HEK293 (cell line): ENCODE measurements at regions not wholly inside any gene's neighbourhood (a gene's known extent, or its start where the extent isn't known, plus 50 kb on each side); places are given as distances from the start of the nearest gene placed in this dataset.

ENCODE experiments used
- GLI4 ChIP-seq: fragments of 450-650 bp; formaldehyde crosslinking; IDR thresholded peaks from 2 replicates; pipeline ENCODE4 v1.5.1; 2016; ENCODE audit warnings: missing biosample characterization, missing genetic modification characterization
- ZNF155 ChIP-seq: fragments of 450-650 bp; formaldehyde crosslinking; IDR thresholded peaks from 2 replicates; pipeline ENCODE4 v1.5.1; 2016; ENCODE audit warnings: missing biosample characterization, missing genetic modification characterization
- ZNF274 ChIP-seq, 2 experiments: fragments of 200-500 bp in 1 of 2; fragments of 450-650 bp in 1 of 2; sonication (Bioruptor generic) in 1 of 2; formaldehyde crosslinking in 1 of 2; IDR thresholded peaks; 2 replicates each; pipeline versions ENCODE4 v1.5.1 to v1.6.1; 2014 to 2016; ENCODE audit warnings: borderline replicate concordance in 1 of 2, inconsistent platforms in 1 of 2, low read length in 1 of 2, missing biosample characterization in 1 of 2, missing genetic modification characterization in 1 of 2
- ZNF529 ChIP-seq: fragments of 450-650 bp; formaldehyde crosslinking; IDR thresholded peaks from 2 replicates; pipeline ENCODE4 v1.5.1; 2017; ENCODE audit warnings: missing genetic modification characterization, missing biosample characterization; ENCODE audit not compliant: insufficient replicate concordance
- ZNF530 ChIP-seq: fragments of 450-650 bp; formaldehyde crosslinking; IDR thresholded peaks from 2 replicates; pipeline ENCODE4 v1.5.1; 2016; ENCODE audit warnings: low read depth, missing biosample characterization, missing genetic modification characterization
- ZNF585B ChIP-seq: fragments of 450-650 bp; formaldehyde crosslinking; IDR thresholded peaks from 2 replicates; pipeline ENCODE4 v1.5.1; 2016; ENCODE audit warnings: missing biosample characterization, missing genetic modification characterization
- ZNF76 ChIP-seq: fragments of 450-650 bp; formaldehyde crosslinking; IDR thresholded peaks from 2 replicates; pipeline ENCODE4; 2016; ENCODE audit warnings: low read depth, missing biosample characterization, missing genetic modification characterization, borderline replicate concordance
- ZNF792 ChIP-seq: fragments of 450-650 bp; formaldehyde crosslinking; IDR thresholded peaks from 2 replicates; pipeline ENCODE4 v1.5.1; 2016; ENCODE audit warnings: missing biosample characterization, missing genetic modification characterization
- TF ChIP-seq, protein P1 (sequence below): fragments of 450-650 bp; formaldehyde crosslinking; IDR thresholded peaks from 2 replicates; pipeline ENCODE4 v1.5.1; 2016; ENCODE audit warnings: missing biosample characterization, missing genetic modification characterization
- TF ChIP-seq, protein P2 (sequence below): fragments of 450-650 bp; formaldehyde crosslinking; IDR thresholded peaks from 2 replicates; pipeline ENCODE4 v1.5.1; 2016; ENCODE audit warnings: missing biosample characterization, missing genetic modification characterization
- TF ChIP-seq, protein P3 (sequence below): fragments of 450-650 bp; formaldehyde crosslinking; IDR thresholded peaks from 2 replicates; pipeline ENCODE4 v1.5.1; 2017; ENCODE audit warnings: missing biosample characterization, missing genetic modification characterization
- TF ChIP-seq, protein P4 (sequence below): sonication (generic); formaldehyde crosslinking; IDR thresholded peaks from 2 replicates; pipeline ENCODE4 v1.8.1; 2022; ENCODE audit warnings: mild to moderate bottlenecking, moderate library complexity, missing genetic modification reagents

DNA sequence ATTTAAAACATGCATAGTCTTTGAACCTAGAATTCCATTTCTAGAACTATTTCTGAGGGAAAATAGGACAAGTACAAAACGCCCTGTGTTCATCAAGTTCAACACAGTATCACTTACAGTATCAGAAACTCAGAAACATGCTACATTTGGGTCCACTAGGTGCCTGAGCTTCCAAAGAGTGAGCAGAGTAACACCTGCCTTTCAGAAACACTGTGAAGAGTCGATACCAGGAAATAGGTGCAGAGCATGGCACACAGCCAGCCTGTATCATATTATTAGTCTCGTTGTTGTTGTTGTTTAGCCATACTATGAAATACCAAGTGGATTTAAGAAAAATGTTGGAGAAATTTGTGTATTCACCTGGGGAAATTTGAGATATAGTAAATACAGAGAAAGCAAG lies 392.1 kb upstream of the MGMT start:
- no peak for TF ChIP-seq ZNF530 (tag by site-specific recombination)
- no peak for TF ChIP-seq ZNF155
- TF ChIP-seq, protein P1, sequence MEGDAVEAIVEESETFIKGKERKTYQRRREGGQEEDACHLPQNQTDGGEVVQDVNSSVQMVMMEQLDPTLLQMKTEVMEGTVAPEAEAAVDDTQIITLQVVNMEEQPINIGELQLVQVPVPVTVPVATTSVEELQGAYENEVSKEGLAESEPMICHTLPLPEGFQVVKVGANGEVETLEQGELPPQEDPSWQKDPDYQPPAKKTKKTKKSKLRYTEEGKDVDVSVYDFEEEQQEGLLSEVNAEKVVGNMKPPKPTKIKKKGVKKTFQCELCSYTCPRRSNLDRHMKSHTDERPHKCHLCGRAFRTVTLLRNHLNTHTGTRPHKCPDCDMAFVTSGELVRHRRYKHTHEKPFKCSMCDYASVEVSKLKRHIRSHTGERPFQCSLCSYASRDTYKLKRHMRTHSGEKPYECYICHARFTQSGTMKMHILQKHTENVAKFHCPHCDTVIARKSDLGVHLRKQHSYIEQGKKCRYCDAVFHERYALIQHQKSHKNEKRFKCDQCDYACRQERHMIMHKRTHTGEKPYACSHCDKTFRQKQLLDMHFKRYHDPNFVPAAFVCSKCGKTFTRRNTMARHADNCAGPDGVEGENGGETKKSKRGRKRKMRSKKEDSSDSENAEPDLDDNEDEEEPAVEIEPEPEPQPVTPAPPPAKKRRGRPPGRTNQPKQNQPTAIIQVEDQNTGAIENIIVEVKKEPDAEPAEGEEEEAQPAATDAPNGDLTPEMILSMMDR: no peak
- TF ChIP-seq ZNF529 (tag by site-specific recombination): no peak
- TF ChIP-seq ZNF76 (tag by site-specific recombination): no peak
- no peak for TF ChIP-seq ZNF274 (IDR thresholded peaks at IDR 0.05; ENCODE audit: low read length)
- TF ChIP-seq ZNF274 (tag by site-specific recombination; IDR thresholded peaks at IDR 0.05; ENCODE audit: borderline replicate concordance): no peak
- no peak for TF ChIP-seq ZNF792 (tag by site-specific recombination)
- TF ChIP-seq GLI4: no peak
- TF ChIP-seq, protein P2, sequence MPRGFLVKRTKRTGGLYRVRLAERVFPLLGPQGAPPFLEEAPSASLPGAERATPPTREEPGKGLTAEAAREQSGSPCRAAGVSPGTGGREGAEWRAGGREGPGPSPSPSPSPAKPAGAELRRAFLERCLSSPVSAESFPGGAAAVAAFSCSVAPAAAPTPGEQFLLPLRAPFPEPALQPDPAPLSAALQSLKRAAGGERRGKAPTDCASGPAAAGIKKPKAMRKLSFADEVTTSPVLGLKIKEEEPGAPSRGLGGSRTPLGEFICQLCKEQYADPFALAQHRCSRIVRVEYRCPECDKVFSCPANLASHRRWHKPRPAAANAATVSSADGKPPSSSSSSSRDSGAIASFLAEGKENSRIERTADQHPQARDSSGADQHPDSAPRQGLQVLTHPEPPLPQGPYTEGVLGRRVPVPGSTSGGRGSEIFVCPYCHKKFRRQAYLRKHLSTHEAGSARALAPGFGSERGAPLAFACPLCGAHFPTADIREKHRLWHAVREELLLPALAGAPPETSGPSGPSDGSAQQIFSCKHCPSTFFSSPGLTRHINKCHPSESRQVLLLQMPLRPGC: no peak
- TF ChIP-seq, protein P3, sequence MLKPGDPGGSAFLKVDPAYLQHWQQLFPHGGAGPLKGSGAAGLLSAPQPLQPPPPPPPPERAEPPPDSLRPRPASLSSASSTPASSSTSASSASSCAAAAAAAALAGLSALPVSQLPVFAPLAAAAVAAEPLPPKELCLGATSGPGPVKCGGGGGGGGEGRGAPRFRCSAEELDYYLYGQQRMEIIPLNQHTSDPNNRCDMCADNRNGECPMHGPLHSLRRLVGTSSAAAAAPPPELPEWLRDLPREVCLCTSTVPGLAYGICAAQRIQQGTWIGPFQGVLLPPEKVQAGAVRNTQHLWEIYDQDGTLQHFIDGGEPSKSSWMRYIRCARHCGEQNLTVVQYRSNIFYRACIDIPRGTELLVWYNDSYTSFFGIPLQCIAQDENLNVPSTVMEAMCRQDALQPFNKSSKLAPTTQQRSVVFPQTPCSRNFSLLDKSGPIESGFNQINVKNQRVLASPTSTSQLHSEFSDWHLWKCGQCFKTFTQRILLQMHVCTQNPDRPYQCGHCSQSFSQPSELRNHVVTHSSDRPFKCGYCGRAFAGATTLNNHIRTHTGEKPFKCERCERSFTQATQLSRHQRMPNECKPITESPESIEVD: no peak
- TF ChIP-seq, protein P4, sequence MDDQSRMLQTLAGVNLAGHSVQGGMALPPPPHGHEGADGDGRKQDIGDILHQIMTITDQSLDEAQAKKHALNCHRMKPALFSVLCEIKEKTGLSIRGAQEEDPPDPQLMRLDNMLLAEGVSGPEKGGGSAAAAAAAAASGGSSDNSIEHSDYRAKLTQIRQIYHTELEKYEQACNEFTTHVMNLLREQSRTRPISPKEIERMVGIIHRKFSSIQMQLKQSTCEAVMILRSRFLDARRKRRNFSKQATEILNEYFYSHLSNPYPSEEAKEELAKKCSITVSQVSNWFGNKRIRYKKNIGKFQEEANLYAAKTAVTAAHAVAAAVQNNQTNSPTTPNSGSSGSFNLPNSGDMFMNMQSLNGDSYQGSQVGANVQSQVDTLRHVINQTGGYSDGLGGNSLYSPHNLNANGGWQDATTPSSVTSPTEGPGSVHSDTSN (CRISPR knock-in tag): no peak
- TF ChIP-seq ZNF585B (tag by site-specific recombination): no peak
